Activated CD8-positive, alpha-beta T cell treated with anti-CD3 and anti-CD28 coated beads for 36 hours (primary cell): ENCODE measurements at regions not wholly inside any gene's neighbourhood (a gene's known extent, or its start where the extent isn't known, plus 50 kb on each side); places are given as distances from the start of the nearest gene placed in this dataset.

Experiments
- ATAC-seq: fragments of 200-7000 bp; cut with Tn5 transposase; one replicate; pipeline ENCODE4 v1.10.0; 2021; ENCODE audit warnings: mild to moderate bottlenecking, moderate library complexity
- CTCF ChIA-PET: fragments of 350-600 bp; sonication (Branson Sonifier 250); formaldehyde crosslinking; loops from one replicate; lab custom pipeline; 2021; ENCODE audit warnings: antibody characterized with exemption; lab: Charles Lee
- POLR2A ChIA-PET: fragments of 350-600 bp; sonication (Branson Sonifier 250); formaldehyde crosslinking; loops from one replicate; lab custom pipeline; 2021; ENCODE audit warnings: antibody characterized with exemption; lab: Charles Lee
- DNase-seq: peaks from one replicate; pipeline ENCODE4 v3.0.0-alpha.2; 2020
- H3K27ac Mint-ChIP-seq: one replicate; pipeline ENCODE4 v1.8.0; 2021; ENCODE audit warnings: mild to moderate bottlenecking, mixed read lengths
- H3K27me3 Mint-ChIP-seq: one replicate; pipeline ENCODE4 v1.8.0; 2021; ENCODE audit warnings: mixed read lengths
- H3K36me3 Mint-ChIP-seq: one replicate; pipeline ENCODE4 v1.8.0; 2021; ENCODE audit warnings: low read depth, mixed read lengths
- H3K4me1 Mint-ChIP-seq: one replicate; pipeline ENCODE4 v1.8.0; 2021; ENCODE audit warnings: low read depth, mixed read lengths
- H3K4me3 Mint-ChIP-seq: one replicate; pipeline ENCODE4 v1.8.0; 2021; ENCODE audit warnings: mild to moderate bottlenecking, moderate library complexity, mixed read lengths
- H3K9me3 Mint-ChIP-seq: one replicate; pipeline ENCODE4 v1.8.0; 2021; ENCODE audit warnings: mixed read lengths
- intact Hi-C: fragments of 100-400 bp; cut with micrococcal nuclease; formaldehyde crosslinking; loops from one replicate; pipeline ENCODE4 v1.10.0; 2022
- TF ChIP-seq, protein P1 (sequence below): fragments of 200-600 bp; IDR thresholded peaks from one replicate; pipeline ENCODE4 v1.8.0; 2022; ENCODE audit warnings: antibody characterized with exemption, mild to moderate bottlenecking

GRCh38 chr2:185471441-185471840 lies 267.2 kb upstream of the FSIP2 start:
- H3K27me3 Mint-ChIP-seq, result no peaks in the 10 kb centered on the region
- no peak overlapping the region for H3K27ac Mint-ChIP-seq
- H3K4me3 Mint-ChIP-seq, result no peak overlapping the region
- H3K4me1 Mint-ChIP-seq, result no peaks in the 10 kb centered on the region
- ATAC-seq (no peak), DNase-seq (no peak)
- ChIA-PET POLR2A (no interaction called here), CTCF (no interaction called here)
- H3K9me3 Mint-ChIP-seq, result peaks cover 2% of the 10 kb centered on the region
- no peaks in the 10 kb centered on the region for H3K36me3 Mint-ChIP-seq
- TF ChIP-seq, protein P1, sequence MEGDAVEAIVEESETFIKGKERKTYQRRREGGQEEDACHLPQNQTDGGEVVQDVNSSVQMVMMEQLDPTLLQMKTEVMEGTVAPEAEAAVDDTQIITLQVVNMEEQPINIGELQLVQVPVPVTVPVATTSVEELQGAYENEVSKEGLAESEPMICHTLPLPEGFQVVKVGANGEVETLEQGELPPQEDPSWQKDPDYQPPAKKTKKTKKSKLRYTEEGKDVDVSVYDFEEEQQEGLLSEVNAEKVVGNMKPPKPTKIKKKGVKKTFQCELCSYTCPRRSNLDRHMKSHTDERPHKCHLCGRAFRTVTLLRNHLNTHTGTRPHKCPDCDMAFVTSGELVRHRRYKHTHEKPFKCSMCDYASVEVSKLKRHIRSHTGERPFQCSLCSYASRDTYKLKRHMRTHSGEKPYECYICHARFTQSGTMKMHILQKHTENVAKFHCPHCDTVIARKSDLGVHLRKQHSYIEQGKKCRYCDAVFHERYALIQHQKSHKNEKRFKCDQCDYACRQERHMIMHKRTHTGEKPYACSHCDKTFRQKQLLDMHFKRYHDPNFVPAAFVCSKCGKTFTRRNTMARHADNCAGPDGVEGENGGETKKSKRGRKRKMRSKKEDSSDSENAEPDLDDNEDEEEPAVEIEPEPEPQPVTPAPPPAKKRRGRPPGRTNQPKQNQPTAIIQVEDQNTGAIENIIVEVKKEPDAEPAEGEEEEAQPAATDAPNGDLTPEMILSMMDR, result no peak
- intact Hi-C loops, result no loop called here

DNA sequence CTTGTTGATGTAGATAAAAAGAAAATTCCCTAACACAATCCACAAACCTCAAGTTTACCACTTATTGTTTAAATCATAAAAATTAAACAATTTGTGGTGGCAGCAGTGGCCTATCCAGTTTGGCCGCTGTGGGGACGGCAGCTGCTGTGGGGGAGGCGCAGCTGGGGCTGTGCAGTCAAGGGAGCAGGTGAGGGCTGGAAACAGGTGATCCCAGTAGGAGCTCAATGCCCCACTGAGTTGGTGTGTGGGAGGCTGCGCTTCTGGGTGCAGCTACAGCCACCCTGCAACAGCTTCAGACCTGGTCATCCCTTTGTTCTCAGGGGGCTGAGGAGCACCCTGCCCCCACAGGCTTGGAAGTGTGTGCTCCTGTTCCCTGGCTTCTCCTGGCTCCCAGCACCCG lies 266.0 kb upstream of the FSIP2 start:
- Mint-ChIP-seq H3K27ac (no peak overlapping the region), H3K4me3 (no peak overlapping the region), H3K36me3 (no peaks in the 10 kb centered on the region), H3K9me3 (peaks cover 3% of the 10 kb centered on the region), H3K27me3 (no peaks in the 10 kb centered on the region), H3K4me1 (no peaks in the 10 kb centered on the region)
- intact Hi-C loops, result no loop called here
- no peak for DNase-seq
- no peak for ATAC-seq
- POLR2A ChIA-PET, result no interaction called here
- CTCF ChIA-PET, result no interaction called here
- TF ChIP-seq, protein P1, result no peak

DNA sequence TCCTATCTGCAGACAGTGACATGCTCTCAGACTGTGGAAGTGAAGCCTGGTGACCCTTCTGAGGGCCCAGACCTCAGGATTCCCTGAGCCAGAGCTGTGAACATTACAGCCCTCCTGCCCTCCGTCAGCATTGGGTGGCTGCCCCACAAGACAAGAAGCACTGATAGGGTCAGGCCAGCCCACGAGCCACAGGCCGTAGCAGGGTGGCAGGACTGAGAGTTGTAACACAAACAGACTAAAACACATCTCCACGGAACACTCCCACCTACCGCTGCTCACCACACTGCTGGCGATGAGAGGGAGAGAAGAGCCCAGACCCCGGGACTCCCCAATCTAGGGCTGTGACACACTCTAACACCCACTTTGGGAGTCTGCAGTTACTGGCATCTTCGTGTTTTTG lies 264.8 kb upstream of the FSIP2 start:
- no peak for ATAC-seq
- CTCF ChIA-PET, result no interaction called here

DNA sequence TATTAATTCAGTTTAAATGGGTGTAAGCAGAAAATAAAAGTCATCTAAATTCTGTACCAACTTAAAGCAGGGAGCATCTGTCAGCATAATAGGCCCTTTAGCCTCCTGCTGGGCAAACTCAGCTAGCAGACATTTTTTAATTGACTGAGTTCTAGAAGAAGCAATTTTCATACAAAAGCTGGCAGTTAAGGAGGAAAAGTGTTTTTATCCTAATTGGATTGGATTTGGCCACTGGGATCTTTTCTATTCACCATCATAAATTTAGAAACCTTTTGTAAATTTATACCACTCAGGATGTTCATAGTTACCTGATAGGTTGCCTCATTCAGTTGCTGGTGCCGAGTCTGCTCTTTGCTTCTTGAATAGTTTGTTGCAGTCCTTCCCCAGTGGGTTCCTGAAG lies 262.7 kb upstream of the FSIP2 start:
- H3K4me3 Mint-ChIP-seq, result no peak overlapping the region
- TF ChIP-seq, protein P1, result no peak
- CTCF ChIA-PET, result no interaction called here

More for the DNA sequence above, 264.8 kb upstream of the FSIP2 start:
- H3K9me3 Mint-ChIP-seq, result peaks cover 4% of the 10 kb centered on the region
- no peak overlapping the region for H3K27ac Mint-ChIP-seq
- TF ChIP-seq, protein P1, result no peak
- H3K4me1 Mint-ChIP-seq, result no peaks in the 10 kb centered on the region
- H3K27me3 Mint-ChIP-seq, result no peaks in the 10 kb centered on the region
- intact Hi-C loops, result no loop called here
- POLR2A ChIA-PET, result no interaction called here
- no peak for DNase-seq
- H3K4me3 Mint-ChIP-seq, result no peak overlapping the region
- H3K36me3 Mint-ChIP-seq, result no peaks in the 10 kb centered on the region

GRCh38 chr2:185477452-185477851 lies 261.2 kb upstream of the FSIP2 start:
- no peak for ATAC-seq
- ChIA-PET POLR2A (no interaction called here), CTCF (no interaction called here)
- Mint-ChIP-seq H3K27ac (no peak overlapping the region), H3K4me3 (no peak overlapping the region), H3K27me3 (no peaks in the 10 kb centered on the region), H3K4me1 (no peaks in the 10 kb centered on the region), H3K36me3 (no peaks in the 10 kb centered on the region), H3K9me3 (peaks cover 4% of the 10 kb centered on the region)
- TF ChIP-seq, protein P1, result no peak
- no peak for DNase-seq
- intact Hi-C loops, result no loop called here

More for the DNA sequence above, 262.7 kb upstream of the FSIP2 start:
- Mint-ChIP-seq H3K9me3 (peaks cover 4% of the 10 kb centered on the region), H3K27me3 (no peaks in the 10 kb centered on the region), H3K36me3 (no peaks in the 10 kb centered on the region), H3K27ac (no peak overlapping the region), H3K4me1 (no peaks in the 10 kb centered on the region)
- DNase-seq, result no peak
- ATAC-seq, result no peak
- intact Hi-C loops, result no loop called here
- POLR2A ChIA-PET, result no interaction called here
